ENCODE measurements at regions not wholly inside any gene's neighbourhood (a gene's known extent, or its start where the extent isn't known, plus 50 kb on each side); places are given as distances from the start of the nearest gene placed in this dataset.

- DNase-seq (ENCODE audit: low spot score), result no peak
Observed at GRCh38 chr9:109913461-109913810, 133.4 kb downstream of the PALM2AKAP2 start.

- peak; percentile 84 for DNase-seq (ENCODE audit: low spot score)
Observed at GRCh38 chr9:109914280-109915027, 134.5 kb downstream of the PALM2AKAP2 start.

GRCh38 chr9:109916316-109916715 lies 136.3 kb downstream of the PALM2AKAP2 start:
- DNase-seq (ENCODE audit: low spot score), result no peak

GRCh38 chr9:109918339-109919163 lies 138.6 kb downstream of the PALM2AKAP2 start:
- no peak for DNase-seq (ENCODE audit: low spot score)

- no peak for DNase-seq (ENCODE audit: low spot score)
Observed at GRCh38 chr9:109919736-109920408, 139.9 kb downstream of the PALM2AKAP2 start.

GRCh38 chr9:109922617-109923470 lies 142.8 kb downstream of the PALM2AKAP2 start:
- DNase-seq (ENCODE audit: low spot score), result no peak

GRCh38 chr9:109923471-109923760 lies 143.4 kb downstream of the PALM2AKAP2 start:
- no peak for DNase-seq (ENCODE audit: low spot score)

GRCh38 chr9:109923806-109924205 lies 143.8 kb downstream of the PALM2AKAP2 start:
- no peak for DNase-seq (ENCODE audit: low spot score)

- no peak for DNase-seq (ENCODE audit: low spot score)
Observed at GRCh38 chr9:109925799-109926198, 145.8 kb downstream of the PALM2AKAP2 start.

GRCh38 chr9:109926421-109926869 lies 146.4 kb downstream of the PALM2AKAP2 start:
- no peak for DNase-seq (ENCODE audit: low spot score)

- DNase-seq (ENCODE audit: low spot score), result no peak
Observed at GRCh38 chr9:109931623-109932022, 151.6 kb downstream of the PALM2AKAP2 start.

- no peak for DNase-seq (ENCODE audit: low spot score)
Observed at GRCh38 chr9:109934136-109934856, 154.3 kb downstream of the PALM2AKAP2 start.

- DNase-seq (ENCODE audit: low spot score), result no peak
Observed at GRCh38 chr9:109934857-109935215, 154.8 kb downstream of the PALM2AKAP2 start.

- no peak for DNase-seq (ENCODE audit: low spot score)
Observed at GRCh38 chr9:109935406-109936087, 155.5 kb downstream of the PALM2AKAP2 start.

GRCh38 chr9:109937861-109938453 lies 158.0 kb downstream of the PALM2AKAP2 start:
- DNase-seq (ENCODE audit: low spot score), result no peak

GRCh38 chr9:109939698-109940342 lies 159.8 kb downstream of the PALM2AKAP2 start:
- DNase-seq (ENCODE audit: low spot score), result no peak

GRCh38 chr9:109940561-109940960 lies 160.6 kb downstream of the PALM2AKAP2 start:
- DNase-seq (ENCODE audit: low spot score), result no peak

GRCh38 chr9:109941771-109942170 lies 161.8 kb downstream of the PALM2AKAP2 start:
- no peak for DNase-seq (ENCODE audit: low spot score)

- no peak for DNase-seq (ENCODE audit: low spot score)
Observed at GRCh38 chr9:109945573-109945972, 165.6 kb downstream of the PALM2AKAP2 start.

GRCh38 chr9:109948453-109948852 lies 168.5 kb downstream of the PALM2AKAP2 start:
- no peak for DNase-seq (ENCODE audit: low spot score)

All from AG08395 (cell line).